ENCODE measurements at regions not wholly inside any gene's neighbourhood (a gene's known extent, or its start where the extent isn't known, plus 50 kb on each side); places are given as distances from the start of the nearest gene placed in this dataset.

DNA sequence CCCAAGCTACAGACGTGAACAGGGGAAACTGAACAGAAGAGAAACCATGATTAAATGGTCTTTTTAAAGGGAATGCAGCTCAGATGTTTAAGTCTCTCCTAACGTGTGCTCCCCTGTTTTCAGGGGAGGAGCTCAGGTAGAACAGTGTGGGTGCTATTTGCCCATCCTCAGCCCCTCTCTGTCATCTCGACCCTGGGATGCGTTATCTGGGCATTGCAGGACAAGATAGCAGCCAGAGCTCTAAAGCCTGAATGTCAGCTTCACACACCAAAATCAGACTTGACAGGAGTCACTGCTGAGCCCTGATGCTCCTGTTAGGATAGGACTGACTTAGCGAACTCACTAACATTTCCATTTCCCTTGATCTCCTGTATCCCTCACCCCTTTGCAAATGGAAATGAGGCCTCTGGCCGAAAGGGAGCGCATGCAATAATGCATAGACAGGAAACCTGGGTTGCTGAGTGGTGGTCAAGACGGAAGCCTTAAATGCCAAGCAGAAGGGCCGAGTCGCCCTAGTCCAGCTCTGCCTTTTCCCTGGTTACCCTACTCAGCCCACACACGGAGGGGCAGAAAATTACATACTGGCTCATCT lies 234.9 kb upstream of the TPM1 start:
- Histone ChIP-seq H3K27ac (ENCODE audit: low read depth, low read length, poor library complexity, severe bottlenecking) (no peak overlapping the region), H3K36me3 (ENCODE audit: insufficient read depth, low read length, poor library complexity, severe bottlenecking) (no peaks in the 10 kb centered on the region), H3K9me3 (ENCODE audit: low read depth, low read length, poor library complexity, severe bottlenecking) (no peaks in the 10 kb centered on the region), H3K4me3 (ENCODE audit: low read depth, low read length, poor library complexity, severe bottlenecking) (no peak overlapping the region), H3K4me1 (ENCODE audit: insufficient read depth, low read length, poor library complexity, severe bottlenecking) (no peaks in the 10 kb centered on the region), H3K27me3 (replicated peaks; ENCODE audit: insufficient read depth, low read depth, low read length, poor library complexity) (no peaks in the 10 kb centered on the region)
- POLR2A ChIA-PET (ENCODE audit: low non-redundant PET), result no interaction called here
- no peak for DNase-seq (ENCODE audit: low spot score)
- CTCF ChIA-PET, result no interaction called here
- intact Hi-C loops (cut with micrococcal nuclease; ENCODE audit: unreplicated experiment), result no loop called here
- BruUV-seq (replicated peaks), result no TSS peak
- no peak for TF ChIP-seq EZH2 (IDR thresholded peaks at IDR 0.05; ENCODE audit: borderline replicate concordance, low read depth, low read length, poor library complexity, severe bottlenecking)
- TF ChIP-seq, protein P1, sequence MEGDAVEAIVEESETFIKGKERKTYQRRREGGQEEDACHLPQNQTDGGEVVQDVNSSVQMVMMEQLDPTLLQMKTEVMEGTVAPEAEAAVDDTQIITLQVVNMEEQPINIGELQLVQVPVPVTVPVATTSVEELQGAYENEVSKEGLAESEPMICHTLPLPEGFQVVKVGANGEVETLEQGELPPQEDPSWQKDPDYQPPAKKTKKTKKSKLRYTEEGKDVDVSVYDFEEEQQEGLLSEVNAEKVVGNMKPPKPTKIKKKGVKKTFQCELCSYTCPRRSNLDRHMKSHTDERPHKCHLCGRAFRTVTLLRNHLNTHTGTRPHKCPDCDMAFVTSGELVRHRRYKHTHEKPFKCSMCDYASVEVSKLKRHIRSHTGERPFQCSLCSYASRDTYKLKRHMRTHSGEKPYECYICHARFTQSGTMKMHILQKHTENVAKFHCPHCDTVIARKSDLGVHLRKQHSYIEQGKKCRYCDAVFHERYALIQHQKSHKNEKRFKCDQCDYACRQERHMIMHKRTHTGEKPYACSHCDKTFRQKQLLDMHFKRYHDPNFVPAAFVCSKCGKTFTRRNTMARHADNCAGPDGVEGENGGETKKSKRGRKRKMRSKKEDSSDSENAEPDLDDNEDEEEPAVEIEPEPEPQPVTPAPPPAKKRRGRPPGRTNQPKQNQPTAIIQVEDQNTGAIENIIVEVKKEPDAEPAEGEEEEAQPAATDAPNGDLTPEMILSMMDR (conservative IDR thresholded peaks at IDR 0.05; ENCODE audit: low read depth, low read length), result no peak

DNA sequence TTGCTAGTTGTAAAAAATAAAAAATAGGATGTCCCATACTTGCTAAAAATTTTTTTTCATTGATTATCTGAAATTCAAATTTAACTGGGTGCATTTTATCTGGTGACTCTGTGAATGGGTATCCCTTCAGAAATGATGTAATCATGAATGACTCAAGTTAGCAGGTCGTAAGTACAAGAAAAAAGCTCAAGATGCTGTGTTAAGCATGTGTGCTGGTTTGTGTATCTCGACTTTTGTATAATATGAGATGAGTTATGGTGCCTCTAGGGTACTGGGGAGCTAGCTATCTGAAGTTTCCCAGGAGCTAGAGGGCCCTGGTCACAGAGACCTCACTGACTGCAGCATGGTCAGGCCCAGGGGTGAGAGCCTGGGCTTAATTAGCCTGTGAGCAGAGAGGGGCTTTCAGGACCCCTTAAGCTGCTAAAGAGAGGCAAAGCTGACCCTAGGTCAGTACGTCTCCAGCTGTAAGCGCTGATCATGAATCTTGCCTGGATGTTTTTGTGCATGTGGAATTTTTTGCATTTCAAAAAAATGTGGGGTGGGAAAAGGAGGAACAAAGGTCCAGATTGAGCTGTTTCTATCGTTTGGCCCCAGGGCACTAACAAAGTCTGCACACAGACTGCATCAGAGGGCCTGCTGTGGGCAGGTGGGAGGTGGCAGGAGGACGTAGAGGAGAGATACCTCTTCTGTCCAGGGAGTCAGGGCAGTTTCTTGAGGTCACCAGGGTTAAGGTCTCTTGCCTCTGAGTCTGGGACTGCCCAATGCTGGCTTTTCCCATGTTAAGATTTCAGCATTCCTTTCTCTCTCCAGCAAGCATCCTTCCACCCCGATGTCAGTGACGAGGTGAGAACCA lies 233.2 kb upstream of the TPM1 start:
- intact Hi-C loops (cut with micrococcal nuclease; ENCODE audit: unreplicated experiment), result no loop called here
- no peak for DNase-seq (ENCODE audit: low spot score)
- BruUV-seq (replicated peaks), result no TSS peak
- CTCF ChIA-PET, result no interaction called here
- H3K27me3 ChIP-seq (replicated peaks; ENCODE audit: insufficient read depth, low read depth, low read length, poor library complexity), result no peaks in the 10 kb centered on the region
- H3K4me1 ChIP-seq (ENCODE audit: insufficient read depth, low read length, poor library complexity, severe bottlenecking), result no peaks in the 10 kb centered on the region
- H3K9me3 ChIP-seq (ENCODE audit: low read depth, low read length, poor library complexity, severe bottlenecking), result no peaks in the 10 kb centered on the region
- H3K4me3 ChIP-seq (ENCODE audit: low read depth, low read length, poor library complexity, severe bottlenecking), result no peak overlapping the region
- TF ChIP-seq, protein P1 (conservative IDR thresholded peaks at IDR 0.05; ENCODE audit: low read depth, low read length), result no peak
- TF ChIP-seq EZH2 (IDR thresholded peaks at IDR 0.05; ENCODE audit: borderline replicate concordance, low read depth, low read length, poor library complexity, severe bottlenecking), result no peak
- POLR2A ChIA-PET (ENCODE audit: low non-redundant PET), result no interaction called here
- no peaks in the 10 kb centered on the region for H3K36me3 ChIP-seq (ENCODE audit: insufficient read depth, low read length, poor library complexity, severe bottlenecking)
- H3K27ac ChIP-seq (ENCODE audit: low read depth, low read length, poor library complexity, severe bottlenecking), result no peak overlapping the region

DNA sequence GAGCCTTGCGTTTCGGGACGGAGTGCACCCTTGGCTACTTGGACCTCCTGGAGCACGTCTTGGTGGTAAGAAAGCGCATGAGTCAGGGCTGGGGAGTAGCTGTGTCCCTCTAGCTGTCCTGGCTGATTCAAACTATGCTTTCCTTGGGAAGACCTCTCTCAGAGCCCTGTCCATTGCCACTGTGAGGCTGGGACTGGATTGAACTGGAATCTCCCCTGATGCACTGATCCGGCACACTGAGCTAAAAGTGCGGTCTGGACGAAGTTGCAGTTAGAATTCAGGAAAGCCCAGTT lies 232.6 kb upstream of the TPM1 start:
- no TSS peak for BruUV-seq (replicated peaks)
- no peak overlapping the region for H3K27ac ChIP-seq (ENCODE audit: low read depth, low read length, poor library complexity, severe bottlenecking)
- intact Hi-C loops (cut with micrococcal nuclease; ENCODE audit: unreplicated experiment), result no loop called here
- no peak for DNase-seq (ENCODE audit: low spot score)
- H3K27me3 ChIP-seq (replicated peaks; ENCODE audit: insufficient read depth, low read depth, low read length, poor library complexity), result no peaks in the 10 kb centered on the region
- ChIA-PET POLR2A (ENCODE audit: low non-redundant PET) (no interaction called here), CTCF (no interaction called here)
- no peak overlapping the region for H3K4me3 ChIP-seq (ENCODE audit: low read depth, low read length, poor library complexity, severe bottlenecking)
- H3K9me3 ChIP-seq (ENCODE audit: low read depth, low read length, poor library complexity, severe bottlenecking), result no peaks in the 10 kb centered on the region
- H3K4me1 ChIP-seq (ENCODE audit: insufficient read depth, low read length, poor library complexity, severe bottlenecking), result no peaks in the 10 kb centered on the region
- TF ChIP-seq EZH2 (IDR thresholded peaks at IDR 0.05; ENCODE audit: borderline replicate concordance, low read depth, low read length, poor library complexity, severe bottlenecking), result no peak
- TF ChIP-seq, protein P1 (conservative IDR thresholded peaks at IDR 0.05; ENCODE audit: low read depth, low read length), result no peak
- H3K36me3 ChIP-seq (ENCODE audit: insufficient read depth, low read length, poor library complexity, severe bottlenecking), result no peaks in the 10 kb centered on the region

Measured in A673 (cell line).